ENCODE measurements at regions not wholly inside any gene's neighbourhood (a gene's known extent, or its start where the extent isn't known, plus 50 kb on each side); places are given as distances from the start of the nearest gene placed in this dataset.

DNA sequence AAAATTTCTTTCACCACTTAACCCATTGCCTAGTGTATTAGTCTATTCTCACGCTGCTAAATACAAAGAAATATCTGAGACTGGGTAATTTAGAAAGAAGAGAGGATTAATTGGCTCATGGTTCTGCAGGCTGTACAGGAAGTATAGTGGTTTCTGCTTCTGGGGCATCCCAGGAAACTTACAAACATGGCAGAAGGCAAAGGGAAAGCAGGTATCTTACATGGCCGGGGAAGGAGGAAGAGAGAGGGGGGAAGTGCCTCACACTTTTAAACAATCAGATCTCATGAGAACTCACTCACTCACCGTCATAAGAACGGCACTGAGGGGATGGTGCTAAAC, 931.4 kb upstream of the SOX9 start:
- H3K36me3 ChIP-seq (ENCODE audit: control insufficient read depth in 2 of 2, extremely low read depth in 1 of 2, insufficient read depth in 2 of 2, low read length in 2 of 2) = no peaks in the 10 kb centered on the region
- dilution Hi-C loops (cut with MboI; ENCODE audit: extremely low pct_ligation_motif_present, low sequenced_read_pairs) = no loop called here
- H3K27ac ChIP-seq (ENCODE audit: control insufficient read depth, insufficient read depth, low read length) = peak overlapping the region; percentile 96
- H3K79me2 ChIP-seq (ENCODE audit: control insufficient read depth, insufficient read depth, low read length) = no peaks in the 10 kb centered on the region
- peaks cover 27% of the 10 kb centered on the region for H3K4me1 ChIP-seq (ENCODE audit: control insufficient read depth, extremely low read depth, insufficient read depth, low read length)
- DNase-seq (ENCODE audit: low read depth, low spot score) (no peak), FAIRE-seq (peak; percentile 79)
- H4K20me1 ChIP-seq (ENCODE audit: control insufficient read depth, extremely low read depth, insufficient read depth, low read length) = no peaks in the 10 kb centered on the region
- peak overlapping the region in 1 of 3 experiments; percentile 19 for H3K4me3 ChIP-seq (ENCODE audit: control insufficient read depth in 2 of 3, extremely low read depth in 1 of 3, insufficient read depth in 2 of 3, low read depth in 1 of 3, low read length in 3 of 3)
- peak overlapping the region; percentile 43 for H3K9ac ChIP-seq (ENCODE audit: control insufficient read depth, extremely low read depth, insufficient read depth, low read length)
- no peak for TF ChIP-seq EZH2 (IDR thresholded peaks at IDR 0.05; ENCODE audit: low read length)
- TF ChIP-seq, protein P1, sequence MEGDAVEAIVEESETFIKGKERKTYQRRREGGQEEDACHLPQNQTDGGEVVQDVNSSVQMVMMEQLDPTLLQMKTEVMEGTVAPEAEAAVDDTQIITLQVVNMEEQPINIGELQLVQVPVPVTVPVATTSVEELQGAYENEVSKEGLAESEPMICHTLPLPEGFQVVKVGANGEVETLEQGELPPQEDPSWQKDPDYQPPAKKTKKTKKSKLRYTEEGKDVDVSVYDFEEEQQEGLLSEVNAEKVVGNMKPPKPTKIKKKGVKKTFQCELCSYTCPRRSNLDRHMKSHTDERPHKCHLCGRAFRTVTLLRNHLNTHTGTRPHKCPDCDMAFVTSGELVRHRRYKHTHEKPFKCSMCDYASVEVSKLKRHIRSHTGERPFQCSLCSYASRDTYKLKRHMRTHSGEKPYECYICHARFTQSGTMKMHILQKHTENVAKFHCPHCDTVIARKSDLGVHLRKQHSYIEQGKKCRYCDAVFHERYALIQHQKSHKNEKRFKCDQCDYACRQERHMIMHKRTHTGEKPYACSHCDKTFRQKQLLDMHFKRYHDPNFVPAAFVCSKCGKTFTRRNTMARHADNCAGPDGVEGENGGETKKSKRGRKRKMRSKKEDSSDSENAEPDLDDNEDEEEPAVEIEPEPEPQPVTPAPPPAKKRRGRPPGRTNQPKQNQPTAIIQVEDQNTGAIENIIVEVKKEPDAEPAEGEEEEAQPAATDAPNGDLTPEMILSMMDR (optimal IDR thresholded peaks at IDR 0.05 in 1 of 3, IDR thresholded peaks at IDR 0.05 in 1 of 3, conservative IDR thresholded peaks at IDR 0.05 in 1 of 3; ENCODE audit: extremely low read depth in 1 of 3, insufficient read depth in 2 of 3, low read length in 3 of 3) = no peak
- no peaks in the 10 kb centered on the region for H3K9me3 ChIP-seq (ENCODE audit: control insufficient read depth, low read depth, low read length)
- H3K9me1 ChIP-seq (ENCODE audit: control insufficient read depth, extremely low read depth, insufficient read depth, low read length) = no peaks in the 10 kb centered on the region
- H3K4me2 ChIP-seq (ENCODE audit: control insufficient read depth, extremely low read depth, insufficient read depth, low read depth, low read length) = peak overlapping the region; percentile 61
- H3K27me3 ChIP-seq (ENCODE audit: control insufficient read depth, extremely low read depth, insufficient read depth, low read length) = no peaks in the 10 kb centered on the region
- peak overlapping the region; percentile 66 for H2AFZ ChIP-seq (ENCODE audit: control insufficient read depth, low read length)

DNA sequence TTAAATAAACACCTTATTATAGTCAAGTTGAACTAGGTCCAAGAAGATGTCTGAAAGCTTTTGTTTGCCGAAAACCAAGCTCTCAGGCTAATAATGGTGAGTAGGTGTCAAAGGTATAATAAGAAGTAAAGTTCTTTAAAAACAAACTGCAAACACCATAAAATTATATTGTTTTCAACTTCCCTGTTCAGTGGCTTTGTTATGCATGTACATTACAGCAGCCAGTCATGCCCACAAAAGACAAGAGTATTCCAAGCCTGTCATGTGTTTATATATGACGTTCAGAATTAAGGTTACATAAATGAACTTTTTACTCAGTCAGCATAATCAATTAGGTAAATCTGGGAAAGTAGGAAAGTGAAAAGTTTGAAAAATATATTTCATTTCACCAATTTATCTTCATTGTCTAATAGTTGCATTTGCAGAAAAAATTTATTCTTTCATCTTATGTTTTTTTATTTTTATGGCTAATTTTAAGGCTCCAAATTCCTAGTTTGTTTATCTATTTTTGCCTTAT, 928.7 kb upstream of the SOX9 start:
- no peak overlapping the region for H3K9ac ChIP-seq (ENCODE audit: control insufficient read depth, extremely low read depth, insufficient read depth, low read length)
- H3K27me3 ChIP-seq (ENCODE audit: control insufficient read depth, extremely low read depth, insufficient read depth, low read length) = no peaks in the 10 kb centered on the region
- no peaks in the 10 kb centered on the region for H3K9me1 ChIP-seq (ENCODE audit: control insufficient read depth, extremely low read depth, insufficient read depth, low read length)
- FAIRE-seq = no peak
- H3K36me3 ChIP-seq (ENCODE audit: control insufficient read depth in 2 of 2, extremely low read depth in 1 of 2, insufficient read depth in 2 of 2, low read length in 2 of 2) = no peaks in the 10 kb centered on the region
- TF ChIP-seq, protein P1 (optimal IDR thresholded peaks at IDR 0.05 in 1 of 3, IDR thresholded peaks at IDR 0.05 in 1 of 3, conservative IDR thresholded peaks at IDR 0.05 in 1 of 3; ENCODE audit: extremely low read depth in 1 of 3, insufficient read depth in 2 of 3, low read length in 3 of 3) = no peak
- no peak for TF ChIP-seq EZH2 (IDR thresholded peaks at IDR 0.05; ENCODE audit: low read length)
- no peaks in the 10 kb centered on the region for H3K79me2 ChIP-seq (ENCODE audit: control insufficient read depth, insufficient read depth, low read length)
- no peak overlapping the region for H3K27ac ChIP-seq (ENCODE audit: control insufficient read depth, insufficient read depth, low read length)
- H3K4me2 ChIP-seq (ENCODE audit: control insufficient read depth, extremely low read depth, insufficient read depth, low read depth, low read length) = no peak overlapping the region
- H2AFZ ChIP-seq (ENCODE audit: control insufficient read depth, low read length) = no peak overlapping the region
- H3K4me1 ChIP-seq (ENCODE audit: control insufficient read depth, extremely low read depth, insufficient read depth, low read length) = peaks cover 25% of the 10 kb centered on the region
- H3K9me3 ChIP-seq (ENCODE audit: control insufficient read depth, low read depth, low read length) = no peaks in the 10 kb centered on the region
- dilution Hi-C loops (cut with MboI; ENCODE audit: extremely low pct_ligation_motif_present, low sequenced_read_pairs) = no loop called here
- H4K20me1 ChIP-seq (ENCODE audit: control insufficient read depth, extremely low read depth, insufficient read depth, low read length) = no peaks in the 10 kb centered on the region
- no peak overlapping the region for H3K4me3 ChIP-seq (ENCODE audit: control insufficient read depth in 2 of 3, extremely low read depth in 1 of 3, insufficient read depth in 2 of 3, low read depth in 1 of 3, low read length in 3 of 3)
- no peak for DNase-seq (ENCODE audit: low read depth, low spot score)

Measured in keratinocyte (primary cell).